ENCODE measurements at regions not wholly inside any gene's neighbourhood (a gene's known extent, or its start where the extent isn't known, plus 50 kb on each side); places are given as distances from the start of the nearest gene placed in this dataset.

DNA sequence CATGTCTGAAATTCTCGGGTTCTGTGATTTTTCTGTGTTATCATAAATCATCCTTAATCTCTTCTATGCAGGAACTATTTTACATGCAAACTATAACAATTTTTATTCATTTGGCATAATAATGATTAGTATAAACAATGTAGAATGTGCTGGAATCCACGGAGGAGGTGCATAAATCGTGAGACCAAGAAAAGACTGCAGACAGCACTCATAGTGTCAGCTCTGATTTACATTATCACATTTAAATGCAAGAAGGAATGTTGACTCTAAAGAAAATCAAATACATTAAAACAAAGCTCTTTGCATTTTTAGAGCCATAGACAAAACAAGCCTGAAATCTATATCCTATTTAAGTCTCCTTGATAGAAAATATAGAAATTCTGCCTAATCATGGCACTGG lies 501.7 kb upstream of the STXBP6 start:
- H3K36me3 ChIP-seq: no peaks in the 10 kb centered on the region
- H3K4me1 ChIP-seq: peaks cover 0 to 11% (median 0%) of the 10 kb centered on the region in 3 donors
- no peak for TF ChIP-seq POLR2AphosphoS5 (IDR thresholded peaks at IDR 0.05)
- TF ChIP-seq POLR2A (IDR thresholded peaks at IDR 0.05): no peak
- TF ChIP-seq CTCF (IDR thresholded peaks at IDR 0.05): no peak
- H3K4me3 ChIP-seq: no peak overlapping the region
- H3K27me3 ChIP-seq: no peaks in the 10 kb centered on the region
- ATAC-seq: no peak
- no peak overlapping the region for H3K27ac ChIP-seq
- no peaks in the 10 kb centered on the region for H3K9me3 ChIP-seq
- WGBS, 2 donors (ENCODE audit: low coverage in 1 of 2): 13 to 21% methylated on average over 3 of the region's 3 CpGs

DNA sequence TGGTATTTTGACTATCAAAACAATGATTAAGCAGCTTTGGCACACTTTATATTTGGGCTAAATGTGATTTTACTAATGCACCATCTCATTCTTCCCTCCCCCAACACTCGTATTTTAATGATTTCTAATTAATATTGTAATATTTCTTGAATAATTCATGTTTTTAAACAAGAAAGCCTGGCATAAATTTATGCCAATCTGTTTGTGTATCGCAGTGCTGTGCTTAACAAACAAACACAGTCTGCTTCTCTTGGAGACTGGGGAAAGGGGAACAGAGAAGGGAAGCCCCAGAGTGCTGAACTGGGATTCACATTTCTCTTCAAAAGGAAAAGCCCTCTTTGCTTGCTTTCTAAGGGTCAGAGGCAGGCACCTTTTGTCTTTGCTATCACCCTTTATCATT lies 496.9 kb upstream of the STXBP6 start:
- ATAC-seq: no peak
- no peaks in the 10 kb centered on the region for H3K9me3 ChIP-seq
- H3K36me3 ChIP-seq: no peaks in the 10 kb centered on the region
- 73 to 100% methylated on average over 2 of the region's 2 CpGs for WGBS, 2 donors (ENCODE audit: low coverage in 1 of 2)
- H3K4me3 ChIP-seq: no peak overlapping the region
- no peak for TF ChIP-seq EP300 (IDR thresholded peaks at IDR 0.05)
- no peak for TF ChIP-seq CTCF (IDR thresholded peaks at IDR 0.05)
- no peak for TF ChIP-seq POLR2A (IDR thresholded peaks at IDR 0.05)
- TF ChIP-seq POLR2AphosphoS5 (IDR thresholded peaks at IDR 0.05): no peak
- no peaks in the 10 kb centered on the region for H3K27me3 ChIP-seq
- H3K27ac ChIP-seq: no peak overlapping the region
- H3K4me1 ChIP-seq: peaks cover 0 to 10% (median 0%) of the 10 kb centered on the region in 3 donors

GRCh38 chr14:25537846-25538455 lies 488.0 kb upstream of the STXBP6 start:
- H3K27ac ChIP-seq: no peak overlapping the region

GRCh38 chr14:25526290-25526689 lies 476.3 kb upstream of the STXBP6 start:
- no peaks in the 10 kb centered on the region for H3K9me3 ChIP-seq
- TF ChIP-seq POLR2AphosphoS5 (IDR thresholded peaks at IDR 0.05) (no peak), POLR2A (IDR thresholded peaks at IDR 0.05) (no peak), CTCF (IDR thresholded peaks at IDR 0.05) (no peak)
- no peak for ATAC-seq
- WGBS, 2 donors (ENCODE audit: low coverage in 1 of 2): 84 to 100% methylated on average over 2 of the region's 2 CpGs
- H3K36me3 ChIP-seq: no peaks in the 10 kb centered on the region
- H3K27me3 ChIP-seq: no peaks in the 10 kb centered on the region
- no peak overlapping the region for H3K27ac ChIP-seq
- no peak overlapping the region for H3K4me3 ChIP-seq
- no peaks in the 10 kb centered on the region for H3K4me1 ChIP-seq

More at GRCh38 chr14:25537846-25538455, 488.0 kb upstream of the STXBP6 start:
- Histone ChIP-seq H3K4me1 (no peaks in the 10 kb centered on the region), H3K36me3 (no peaks in the 10 kb centered on the region), H3K9me3 (no peaks in the 10 kb centered on the region), H3K27me3 (no peaks in the 10 kb centered on the region), H3K4me3 (no peak overlapping the region)
- WGBS, 2 donors (ENCODE audit: low coverage in 1 of 2): 57 to 69% methylated on average over 2 of the region's 2 CpGs
- no peak for TF ChIP-seq EP300 (IDR thresholded peaks at IDR 0.05)
- TF ChIP-seq CTCF (IDR thresholded peaks at IDR 0.05): peak in 3 of 4 experiments; percentile 4 to 68 (median 17)
- no peak for ATAC-seq

DNA sequence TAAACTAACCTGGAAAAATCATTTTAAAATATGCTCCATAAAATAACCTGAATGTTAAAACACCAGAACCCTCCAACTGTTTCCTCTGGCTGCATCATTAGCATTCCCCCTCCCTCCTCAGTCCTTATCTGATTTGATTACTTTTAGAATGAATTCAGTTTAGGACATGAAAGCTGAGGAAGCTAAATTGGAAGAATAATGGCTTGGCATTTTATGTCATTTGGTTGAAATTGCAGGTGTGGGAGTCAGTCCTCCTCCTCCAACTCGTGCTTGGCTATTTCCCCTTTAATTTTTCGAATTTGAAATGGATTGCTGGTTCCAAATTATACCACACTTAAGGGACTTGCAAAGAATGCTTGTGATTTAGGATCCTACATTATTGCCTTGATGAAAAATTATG lies 473.0 kb upstream of the STXBP6 start:
- Histone ChIP-seq H3K9me3 (no peaks in the 10 kb centered on the region), H3K27ac (no peak overlapping the region), H3K36me3 (no peaks in the 10 kb centered on the region), H3K4me3 (no peak overlapping the region), H3K27me3 (no peaks in the 10 kb centered on the region), H3K4me1 (no peaks in the 10 kb centered on the region)
- WGBS, 2 donors (ENCODE audit: low coverage in 1 of 2): 25 to 38% methylated on average over 2 of the region's 2 CpGs
- TF ChIP-seq POLR2A (IDR thresholded peaks at IDR 0.05) (no peak), POLR2AphosphoS5 (IDR thresholded peaks at IDR 0.05) (no peak), CTCF (IDR thresholded peaks at IDR 0.05) (no peak), EP300 (IDR thresholded peaks at IDR 0.05) (no peak)
- ATAC-seq: no peak
